SK-N-SH treated with all-trans-retinoic acid at 6 μM for 48 hours (cell line): ENCODE measurements at regions not wholly inside any gene's neighbourhood (a gene's known extent, or its start where the extent isn't known, plus 50 kb on each side); places are given as distances from the start of the nearest gene placed in this dataset.

Experiments
- ATAC-seq: fragments of 200-7000 bp; cut with Tn5 transposase; 3 replicates; pipeline ENCODE4 v1.9.1; 2020; ENCODE audit warnings: mild to moderate bottlenecking, moderate library complexity
- ARNTL ChIP-seq: fragments of 450-650 bp; formaldehyde crosslinking; IDR thresholded peaks from 2 replicates; pipeline ENCODE4 v1.5.0; 2020; ENCODE audit warnings: low read depth, mild to moderate bottlenecking, moderate library complexity, borderline replicate concordance
- BACH2 ChIP-seq: fragments of 250-450 bp; sonication (Bioruptor Pico); IDR thresholded peaks from 2 replicates; pipeline ENCODE4 v1.9.0; 2021; ENCODE audit warnings: mild to moderate bottlenecking, borderline replicate concordance
- CSDC2 ChIP-seq: fragments of 250-450 bp; sonication (Bioruptor Pico); IDR thresholded peaks from 2 replicates; pipeline ENCODE4 v1.5.0; 2020; ENCODE audit warnings: mild to moderate bottlenecking, moderate library complexity
- ESRRG ChIP-seq: fragments of 250-450 bp; sonication (Bioruptor Pico); IDR thresholded peaks from 2 replicates; pipeline ENCODE4 v1.6.1; 2021; ENCODE audit warnings: mild to moderate bottlenecking
- GLIS3 ChIP-seq: fragments of 250-450 bp; sonication (Bioruptor Pico); IDR thresholded peaks from 2 replicates; pipeline ENCODE4 v1.5.0; 2020; ENCODE audit warnings: mild to moderate bottlenecking, moderate library complexity
- ISL1 ChIP-seq: fragments of 250-450 bp; sonication (Bioruptor Pico); IDR thresholded peaks from 2 replicates; pipeline ENCODE4 v2.1.2; 2022; ENCODE audit warnings: mild to moderate bottlenecking, moderate library complexity
- OSR1 ChIP-seq: fragments of 250-450 bp; sonication (Bioruptor Pico); IDR thresholded peaks from 2 replicates; pipeline ENCODE4 v1.8.0; 2022; ENCODE audit warnings: moderate library complexity, mild to moderate bottlenecking, inconsistent platforms
- PPARA ChIP-seq: fragments of 250-450 bp; sonication (Bioruptor Pico); IDR thresholded peaks from 2 replicates; pipeline ENCODE4 v1.5.0; 2020; ENCODE audit warnings: mild to moderate bottlenecking, borderline replicate concordance
- RARB ChIP-seq: fragments of 250-450 bp; sonication (Bioruptor Pico); IDR thresholded peaks from 2 replicates; pipeline ENCODE4 v1.8.0; 2021; ENCODE audit warnings: mild to moderate bottlenecking, moderate library complexity
- SNAI2 ChIP-seq: fragments of 250-450 bp; sonication (Bioruptor Pico); IDR thresholded peaks from 2 replicates; pipeline ENCODE4 v1.5.0; 2020; ENCODE audit warnings: mild to moderate bottlenecking, moderate library complexity
- TOX ChIP-seq: fragments of 250-450 bp; sonication (Bioruptor Pico); IDR thresholded peaks from 2 replicates; pipeline ENCODE4 v1.8.0; 2021; ENCODE audit warnings: mild to moderate bottlenecking, moderate library complexity, borderline replicate concordance
- ZC3H10 ChIP-seq: fragments of 250-450 bp; sonication (Bioruptor Pico); IDR thresholded peaks from 2 replicates; pipeline ENCODE4 v1.5.1; 2021; ENCODE audit warnings: mild to moderate bottlenecking, moderate library complexity
- ZFP30 ChIP-seq: fragments of 450-650 bp; formaldehyde crosslinking; IDR thresholded peaks from 2 replicates; pipeline ENCODE4 v1.5.0; 2022; ENCODE audit warnings: mild to moderate bottlenecking, moderate library complexity
- ZNF565 ChIP-seq: fragments of 450-650 bp; formaldehyde crosslinking; conservative IDR thresholded peaks from 2 replicates; pipeline ENCODE4 v1.5.0; 2020; ENCODE audit warnings: low read depth, mild to moderate bottlenecking, moderate library complexity
- ZNF70 ChIP-seq: fragments of 450-650 bp; formaldehyde crosslinking; IDR thresholded peaks from 2 replicates; pipeline ENCODE4 v1.5.0; 2020; ENCODE audit warnings: mild to moderate bottlenecking, moderate library complexity
- TF ChIP-seq, protein P1 (sequence below): fragments of 250-450 bp; sonication (Bioruptor Pico); IDR thresholded peaks from 2 replicates; pipeline ENCODE4 v1.8.0; 2021; ENCODE audit warnings: low read depth, mild to moderate bottlenecking, moderate library complexity, borderline replicate concordance
- TF ChIP-seq, protein P2 (sequence below): fragments of 250-450 bp; sonication (Bioruptor Pico); IDR thresholded peaks from 2 replicates; pipeline ENCODE4 v1.5.0; 2020; ENCODE audit warnings: mild to moderate bottlenecking, moderate library complexity
- TF ChIP-seq, protein P3 (sequence below): fragments of 250-450 bp; sonication (Bioruptor Pico); IDR thresholded peaks from 2 replicates; pipeline ENCODE4 v1.5.1; 2021; ENCODE audit warnings: mild to moderate bottlenecking, moderate library complexity
- TF ChIP-seq, protein P4 (sequence below): fragments of 250-450 bp; sonication (Bioruptor Pico); IDR thresholded peaks from 2 replicates; pipeline ENCODE4 v1.5.1; 2020; ENCODE audit warnings: low read depth, mild to moderate bottlenecking, moderate library complexity

DNA sequence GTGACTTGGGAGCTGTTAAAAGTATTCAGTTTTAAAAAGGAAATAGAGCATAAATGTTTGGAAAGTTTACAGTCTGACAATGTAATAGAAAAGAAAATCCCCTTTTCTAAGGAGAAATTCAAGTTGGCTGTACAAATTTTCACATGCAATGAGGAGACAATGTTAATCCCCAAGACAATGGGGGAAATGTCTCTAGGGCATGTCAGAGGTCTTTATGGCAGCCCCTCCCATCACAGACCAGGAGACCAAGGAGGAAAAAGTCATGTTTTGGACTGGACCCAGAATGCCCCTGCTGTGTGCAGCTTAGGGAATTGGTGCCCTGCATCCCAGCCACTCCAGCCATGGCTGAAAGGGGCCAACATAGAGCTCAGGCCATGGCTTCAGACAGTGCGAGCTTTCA lies 831.1 kb upstream of the ADGRL3 start:
- ATAC-seq: no peak
- TF ChIP-seq, protein P1, sequence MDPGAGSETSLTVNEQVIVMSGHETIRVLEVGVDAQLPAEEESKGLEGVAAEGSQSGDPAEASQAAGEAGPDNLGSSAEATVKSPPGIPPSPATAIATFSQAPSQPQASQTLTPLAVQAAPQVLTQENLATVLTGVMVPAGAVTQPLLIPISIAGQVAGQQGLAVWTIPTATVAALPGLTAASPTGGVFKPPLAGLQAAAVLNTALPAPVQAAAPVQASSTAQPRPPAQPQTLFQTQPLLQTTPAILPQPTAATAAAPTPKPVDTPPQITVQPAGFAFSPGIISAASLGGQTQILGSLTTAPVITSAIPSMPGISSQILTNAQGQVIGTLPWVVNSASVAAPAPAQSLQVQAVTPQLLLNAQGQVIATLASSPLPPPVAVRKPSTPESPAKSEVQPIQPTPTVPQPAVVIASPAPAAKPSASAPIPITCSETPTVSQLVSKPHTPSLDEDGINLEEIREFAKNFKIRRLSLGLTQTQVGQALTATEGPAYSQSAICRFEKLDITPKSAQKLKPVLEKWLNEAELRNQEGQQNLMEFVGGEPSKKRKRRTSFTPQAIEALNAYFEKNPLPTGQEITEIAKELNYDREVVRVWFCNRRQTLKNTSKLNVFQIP (CRISPR knock-in tag): no peak
- TF ChIP-seq, protein P2, sequence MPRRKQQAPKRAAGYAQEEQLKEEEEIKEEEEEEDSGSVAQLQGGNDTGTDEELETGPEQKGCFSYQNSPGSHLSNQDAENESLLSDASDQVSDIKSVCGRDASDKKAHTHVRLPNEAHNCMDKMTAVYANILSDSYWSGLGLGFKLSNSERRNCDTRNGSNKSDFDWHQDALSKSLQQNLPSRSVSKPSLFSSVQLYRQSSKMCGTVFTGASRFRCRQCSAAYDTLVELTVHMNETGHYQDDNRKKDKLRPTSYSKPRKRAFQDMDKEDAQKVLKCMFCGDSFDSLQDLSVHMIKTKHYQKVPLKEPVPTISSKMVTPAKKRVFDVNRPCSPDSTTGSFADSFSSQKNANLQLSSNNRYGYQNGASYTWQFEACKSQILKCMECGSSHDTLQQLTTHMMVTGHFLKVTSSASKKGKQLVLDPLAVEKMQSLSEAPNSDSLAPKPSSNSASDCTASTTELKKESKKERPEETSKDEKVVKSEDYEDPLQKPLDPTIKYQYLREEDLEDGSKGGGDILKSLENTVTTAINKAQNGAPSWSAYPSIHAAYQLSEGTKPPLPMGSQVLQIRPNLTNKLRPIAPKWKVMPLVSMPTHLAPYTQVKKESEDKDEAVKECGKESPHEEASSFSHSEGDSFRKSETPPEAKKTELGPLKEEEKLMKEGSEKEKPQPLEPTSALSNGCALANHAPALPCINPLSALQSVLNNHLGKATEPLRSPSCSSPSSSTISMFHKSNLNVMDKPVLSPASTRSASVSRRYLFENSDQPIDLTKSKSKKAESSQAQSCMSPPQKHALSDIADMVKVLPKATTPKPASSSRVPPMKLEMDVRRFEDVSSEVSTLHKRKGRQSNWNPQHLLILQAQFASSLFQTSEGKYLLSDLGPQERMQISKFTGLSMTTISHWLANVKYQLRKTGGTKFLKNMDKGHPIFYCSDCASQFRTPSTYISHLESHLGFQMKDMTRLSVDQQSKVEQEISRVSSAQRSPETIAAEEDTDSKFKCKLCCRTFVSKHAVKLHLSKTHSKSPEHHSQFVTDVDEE (CRISPR knock-in tag): no peak
- TF ChIP-seq OSR1 (CRISPR knock-in tag) (no peak), CSDC2 (CRISPR knock-in tag) (no peak), PPARA (CRISPR knock-in tag) (no peak), RARB (CRISPR knock-in tag) (no peak), ESRRG (no peak), ZNF70 (CRISPR knock-in tag) (no peak), GLIS3 (CRISPR knock-in tag) (no peak), ZFP30 (CRISPR knock-in tag) (no peak)
- TF ChIP-seq, protein P3, sequence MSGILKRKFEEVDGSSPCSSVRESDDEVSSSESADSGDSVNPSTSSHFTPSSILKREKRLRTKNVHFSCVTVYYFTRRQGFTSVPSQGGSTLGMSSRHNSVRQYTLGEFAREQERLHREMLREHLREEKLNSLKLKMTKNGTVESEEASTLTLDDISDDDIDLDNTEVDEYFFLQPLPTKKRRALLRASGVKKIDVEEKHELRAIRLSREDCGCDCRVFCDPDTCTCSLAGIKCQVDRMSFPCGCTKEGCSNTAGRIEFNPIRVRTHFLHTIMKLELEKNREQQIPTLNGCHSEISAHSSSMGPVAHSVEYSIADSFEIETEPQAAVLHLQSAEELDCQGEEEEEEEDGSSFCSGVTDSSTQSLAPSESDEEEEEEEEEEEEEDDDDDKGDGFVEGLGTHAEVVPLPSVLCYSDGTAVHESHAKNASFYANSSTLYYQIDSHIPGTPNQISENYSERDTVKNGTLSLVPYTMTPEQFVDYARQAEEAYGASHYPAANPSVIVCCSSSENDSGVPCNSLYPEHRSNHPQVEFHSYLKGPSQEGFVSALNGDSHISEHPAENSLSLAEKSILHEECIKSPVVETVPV: no peak
- TF ChIP-seq, protein P4, sequence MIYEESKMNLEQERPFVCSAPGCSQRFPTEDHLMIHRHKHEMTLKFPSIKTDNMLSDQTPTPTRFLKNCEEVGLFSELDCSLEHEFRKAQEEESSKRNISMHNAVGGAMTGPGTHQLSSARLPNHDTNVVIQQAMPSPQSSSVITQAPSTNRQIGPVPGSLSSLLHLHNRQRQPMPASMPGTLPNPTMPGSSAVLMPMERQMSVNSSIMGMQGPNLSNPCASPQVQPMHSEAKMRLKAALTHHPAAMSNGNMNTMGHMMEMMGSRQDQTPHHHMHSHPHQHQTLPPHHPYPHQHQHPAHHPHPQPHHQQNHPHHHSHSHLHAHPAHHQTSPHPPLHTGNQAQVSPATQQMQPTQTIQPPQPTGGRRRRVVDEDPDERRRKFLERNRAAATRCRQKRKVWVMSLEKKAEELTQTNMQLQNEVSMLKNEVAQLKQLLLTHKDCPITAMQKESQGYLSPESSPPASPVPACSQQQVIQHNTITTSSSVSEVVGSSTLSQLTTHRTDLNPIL: no peak

DNA sequence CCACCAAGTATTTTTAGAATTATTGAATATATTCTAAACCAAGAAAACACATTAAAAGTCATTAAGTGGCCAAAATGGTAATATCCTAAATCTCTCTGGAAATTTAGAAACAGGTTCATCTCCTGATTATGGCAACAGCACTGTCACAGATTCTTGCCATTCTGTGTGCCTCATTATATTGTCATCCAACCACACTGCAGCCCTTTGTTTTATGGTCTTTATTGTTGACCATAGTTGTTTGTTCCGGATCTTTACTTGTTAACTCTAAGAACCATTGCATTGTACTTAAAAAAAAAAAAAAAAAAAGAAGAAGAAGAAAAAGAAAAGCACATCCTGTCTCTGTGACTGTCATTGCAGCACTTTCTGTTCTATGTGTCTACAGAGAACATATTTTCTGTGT lies 822.1 kb upstream of the ADGRL3 start:
- no peak for TF ChIP-seq ARNTL (CRISPR knock-in tag)
- TF ChIP-seq SNAI2 (CRISPR knock-in tag): no peak
- no peak for TF ChIP-seq RARB (CRISPR knock-in tag)
- no peak for TF ChIP-seq ESRRG
- no peak for TF ChIP-seq PPARA (CRISPR knock-in tag)
- no peak for TF ChIP-seq OSR1 (CRISPR knock-in tag)
- no peak for TF ChIP-seq TOX (CRISPR knock-in tag)
- no peak for TF ChIP-seq CSDC2 (CRISPR knock-in tag)
- no peak for TF ChIP-seq ZNF565 (CRISPR knock-in tag)
- TF ChIP-seq GLIS3 (CRISPR knock-in tag): no peak
- TF ChIP-seq ZC3H10 (CRISPR knock-in tag): no peak
- TF ChIP-seq ZNF70 (CRISPR knock-in tag): no peak
- TF ChIP-seq ISL1 (CRISPR knock-in tag): no peak
- no peak for TF ChIP-seq BACH2 (CRISPR knock-in tag)
- no peak for ATAC-seq

DNA sequence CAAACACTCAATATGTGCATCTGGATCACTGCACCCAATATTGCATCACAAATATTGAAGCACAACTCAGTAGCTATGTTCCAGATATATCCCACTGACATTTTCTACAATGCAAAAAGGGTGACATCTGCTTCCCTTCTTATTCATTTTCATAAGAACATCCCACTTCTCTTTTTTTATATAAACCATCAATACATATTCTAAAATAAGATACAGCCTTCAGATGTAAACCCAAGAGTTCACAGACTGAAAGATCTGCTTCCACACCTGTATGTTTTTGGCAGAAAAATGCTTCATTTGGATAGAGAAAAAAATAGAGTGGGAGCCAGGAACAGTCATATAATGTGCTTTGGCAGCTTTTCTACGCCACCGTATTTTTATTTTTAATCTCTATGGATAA lies 815.6 kb upstream of the ADGRL3 start:
- TF ChIP-seq OSR1 (CRISPR knock-in tag): no peak
- TF ChIP-seq ZNF70 (CRISPR knock-in tag): no peak
- no peak for TF ChIP-seq ISL1 (CRISPR knock-in tag)
- TF ChIP-seq, protein P1 (CRISPR knock-in tag): no peak
- TF ChIP-seq, protein P3: no peak
- no peak for TF ChIP-seq PPARA (CRISPR knock-in tag)
- TF ChIP-seq BACH2 (CRISPR knock-in tag): no peak
- TF ChIP-seq, protein P4: no peak
- no peak for TF ChIP-seq ZC3H10 (CRISPR knock-in tag)
- TF ChIP-seq, all 23 proteins: peak for 0
- no peak for ATAC-seq
